SIG-M5 treated with dmso at 0.1 percent for 504 hours (cell line): ENCODE measurements at regions not wholly inside any gene's neighbourhood (a gene's known extent, or its start where the extent isn't known, plus 50 kb on each side); places are given as distances from the start of the nearest gene placed in this dataset.

Source experiments
- DNase-seq: peaks from one replicate; lab custom pipeline; 2025; ENCODE audit not compliant: unreplicated experiment; lab: John Stamatoyannopoulos, UW

DNA sequence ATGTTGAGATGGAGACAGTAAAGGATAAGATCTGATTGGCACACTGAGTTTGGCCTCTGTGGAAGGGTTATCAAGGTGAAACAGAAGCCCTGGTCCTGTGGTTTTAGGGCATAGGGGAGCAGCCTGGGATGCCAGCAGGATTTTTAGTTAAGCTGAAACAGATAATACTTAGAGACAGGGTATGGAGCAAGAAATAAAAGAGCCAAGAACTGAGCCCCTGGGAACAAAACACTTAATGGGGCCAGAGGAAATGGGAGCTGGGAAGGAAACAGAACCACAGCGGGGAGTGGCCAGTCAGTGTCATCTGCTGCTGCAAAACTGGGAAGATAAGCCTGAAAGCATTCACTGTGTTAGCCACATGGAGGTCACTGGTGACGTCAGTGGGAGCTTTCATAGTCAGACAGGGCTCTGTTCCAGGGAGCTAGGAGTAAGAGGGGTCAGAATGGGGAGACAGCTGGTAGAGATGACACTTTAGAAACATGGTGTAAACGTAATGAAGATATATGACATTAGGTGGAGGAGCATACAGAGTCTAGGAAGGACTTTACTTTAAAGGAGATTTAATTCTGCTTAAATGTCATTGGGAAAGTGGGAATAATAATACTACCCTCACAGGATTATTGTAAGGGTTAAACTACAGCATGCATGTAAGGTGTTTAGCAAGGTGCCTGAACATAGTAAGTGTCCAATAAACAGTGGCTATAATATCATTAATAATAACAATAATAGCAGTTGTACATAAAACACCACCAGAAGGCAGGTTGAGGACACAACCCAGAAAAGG is 172.7 kb upstream of the CTNNB1 start:
- DNase-seq, result no peak

DNA sequence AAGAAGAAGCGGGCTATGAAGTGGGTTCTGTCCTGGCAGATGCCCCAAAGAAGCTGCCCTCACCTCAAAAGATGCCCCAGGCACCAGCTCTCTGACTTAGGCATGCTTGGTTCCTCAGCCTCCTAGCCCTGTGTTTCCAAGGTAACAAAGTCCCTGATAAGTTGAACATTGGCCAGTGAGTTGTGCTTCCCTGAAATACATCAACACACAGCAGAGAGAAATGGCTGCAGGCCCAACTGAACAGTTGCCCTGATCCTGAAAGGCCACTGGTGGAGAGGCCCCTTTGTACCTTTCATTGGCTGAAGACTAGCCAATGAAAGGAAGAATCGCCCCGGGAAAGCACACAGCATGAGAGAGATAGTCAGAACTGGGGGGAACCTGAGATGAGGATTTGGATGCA is 169.9 kb upstream of the CTNNB1 start:
- DNase-seq, result no peak

DNA sequence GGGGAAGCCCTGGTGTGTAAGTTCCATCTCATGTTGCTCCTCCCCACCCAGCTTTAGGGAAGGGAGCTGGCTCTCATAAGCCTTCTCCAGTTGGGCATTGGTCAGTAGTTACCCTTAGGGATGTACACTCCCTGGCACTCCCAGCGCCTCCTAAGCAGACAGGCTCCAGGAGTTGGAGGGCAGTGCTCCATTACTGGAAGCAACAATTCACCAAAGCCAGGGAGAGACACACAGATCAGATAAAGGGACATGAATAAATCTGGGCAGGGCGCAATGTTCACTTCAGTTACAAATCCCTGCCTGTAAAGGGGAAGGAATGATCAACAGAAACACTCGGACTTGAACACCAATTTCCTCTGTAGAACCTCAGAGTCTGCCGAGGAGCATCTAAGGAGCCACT is 169.1 kb upstream of the CTNNB1 start:
- DNase-seq, result no peak

DNA sequence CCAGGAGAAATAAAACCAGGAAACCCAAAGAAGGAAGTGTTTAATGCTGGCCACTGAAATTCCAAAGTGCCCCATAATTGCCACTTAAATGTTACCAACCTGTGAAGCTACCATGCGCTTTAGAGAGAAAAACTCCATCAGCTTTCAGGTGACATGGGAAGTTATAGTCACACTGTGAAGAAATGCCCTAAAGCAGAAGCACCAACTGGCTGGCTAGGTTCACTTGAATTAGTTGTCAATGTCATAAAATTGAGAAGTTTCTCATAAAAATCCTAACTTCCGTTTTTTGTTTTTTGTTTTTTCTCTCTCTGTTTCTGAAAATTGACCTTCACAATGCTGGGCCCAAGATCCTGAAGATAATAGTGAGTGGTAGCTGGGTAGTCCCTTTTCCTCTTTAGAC is 167.9 kb upstream of the CTNNB1 start:
- DNase-seq, result peak; percentile 38

DNA sequence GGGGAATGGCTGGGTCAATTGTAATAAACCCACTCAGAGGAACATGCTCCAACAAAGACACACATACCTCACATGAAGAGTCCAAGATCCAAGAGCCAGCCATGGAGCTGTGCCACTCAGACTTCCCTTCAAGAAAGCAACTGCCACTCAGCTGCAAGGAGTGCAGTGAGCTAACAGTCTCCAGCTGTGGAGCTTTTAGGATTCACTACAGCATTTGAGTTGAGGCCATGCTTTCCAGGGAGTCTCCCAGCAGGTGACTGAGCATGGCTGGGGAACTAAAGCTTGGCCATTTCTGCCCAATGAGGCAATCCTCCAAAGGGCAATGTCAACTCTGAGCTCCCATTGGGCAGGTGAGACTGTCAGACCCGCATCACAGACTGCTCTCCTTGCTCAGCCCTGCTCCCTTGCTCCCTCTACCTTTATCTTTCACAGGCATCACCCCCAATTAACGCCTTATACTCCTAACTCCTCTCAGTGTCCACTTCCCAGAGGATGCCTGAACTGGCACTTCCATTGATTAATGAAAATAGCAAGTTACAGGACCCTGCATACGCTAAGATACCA is 165.3 kb upstream of the CTNNB1 start:
- no peak for DNase-seq

DNA sequence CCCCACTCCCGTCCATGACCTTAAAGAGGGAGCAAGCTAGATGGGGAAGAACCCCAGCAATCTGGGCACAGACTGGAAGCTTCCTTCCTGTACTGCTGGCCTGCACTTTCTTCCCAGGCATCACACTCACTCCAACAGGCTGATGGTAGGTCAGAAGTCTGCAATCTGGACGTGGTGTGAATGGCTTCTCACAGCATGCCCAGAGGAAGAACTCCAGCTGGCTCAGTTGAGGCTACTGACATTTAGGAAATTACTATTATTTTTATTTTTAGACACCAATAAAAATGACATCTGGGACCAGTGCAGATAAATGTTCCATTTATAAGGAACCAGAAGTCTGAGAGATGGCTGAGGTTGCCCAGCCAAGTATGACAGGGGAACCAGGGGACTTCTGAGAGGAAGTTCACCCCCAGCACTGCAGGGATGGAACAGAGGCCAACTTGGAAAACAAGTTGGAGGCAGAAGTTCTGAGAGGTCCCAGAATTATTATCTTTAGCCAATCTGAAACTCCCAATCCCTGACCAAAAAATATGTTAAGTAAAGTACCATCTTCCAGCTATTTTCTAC is 163.8 kb upstream of the CTNNB1 start:
- DNase-seq, result no peak

DNA sequence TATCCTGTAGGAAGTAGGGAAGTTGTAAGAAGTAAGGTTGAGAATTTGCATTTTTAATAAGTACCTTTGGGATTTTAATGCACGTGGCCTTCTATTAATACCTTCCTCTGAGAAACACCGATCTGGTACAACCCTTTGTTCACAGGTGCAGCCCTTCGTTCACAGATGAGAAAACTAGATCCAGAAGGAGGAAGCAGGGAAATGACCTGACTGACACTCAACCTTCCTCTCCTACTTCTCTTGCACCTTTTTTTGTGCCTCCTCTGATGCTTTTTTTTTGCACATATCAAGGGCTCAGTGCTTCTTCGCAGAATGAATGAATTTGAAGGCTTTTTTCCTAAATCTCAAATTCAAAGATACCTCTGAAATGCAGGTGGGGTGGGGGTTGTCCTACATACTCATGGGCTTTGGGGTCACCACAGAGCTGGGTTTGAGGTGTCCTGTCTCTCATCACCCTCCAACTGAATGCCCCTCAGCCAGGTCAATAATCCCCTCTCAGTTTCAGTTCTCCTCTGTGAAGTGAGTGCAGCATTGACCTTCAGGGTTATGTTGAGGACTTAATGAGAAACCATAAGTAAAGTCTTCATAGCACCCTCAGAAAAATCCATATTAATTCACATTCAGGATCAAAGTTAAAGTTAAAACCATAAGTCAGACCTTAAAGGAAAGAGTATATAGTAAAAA is 161.5 kb upstream of the CTNNB1 start:
- DNase-seq, result no peak

DNA sequence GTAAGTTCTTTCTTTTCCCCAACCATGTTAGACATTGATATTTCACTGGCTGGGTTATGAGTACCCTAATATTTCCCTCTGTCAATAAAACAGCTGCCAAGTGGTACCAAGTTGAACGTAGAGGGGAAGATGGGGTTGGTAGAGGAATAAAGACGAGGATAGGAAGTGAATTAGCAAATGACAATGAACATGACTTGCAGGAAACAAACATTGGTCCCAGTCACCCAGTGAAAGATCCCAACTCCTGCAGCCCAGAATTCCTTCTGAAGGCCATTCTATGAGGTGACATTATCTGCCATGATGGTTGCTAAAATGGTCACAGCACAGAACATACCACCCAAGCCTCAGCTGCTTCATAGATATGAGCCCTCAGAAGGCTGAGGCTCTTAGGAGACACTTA is 159.0 kb upstream of the CTNNB1 start:
- DNase-seq, result no peak

DNA sequence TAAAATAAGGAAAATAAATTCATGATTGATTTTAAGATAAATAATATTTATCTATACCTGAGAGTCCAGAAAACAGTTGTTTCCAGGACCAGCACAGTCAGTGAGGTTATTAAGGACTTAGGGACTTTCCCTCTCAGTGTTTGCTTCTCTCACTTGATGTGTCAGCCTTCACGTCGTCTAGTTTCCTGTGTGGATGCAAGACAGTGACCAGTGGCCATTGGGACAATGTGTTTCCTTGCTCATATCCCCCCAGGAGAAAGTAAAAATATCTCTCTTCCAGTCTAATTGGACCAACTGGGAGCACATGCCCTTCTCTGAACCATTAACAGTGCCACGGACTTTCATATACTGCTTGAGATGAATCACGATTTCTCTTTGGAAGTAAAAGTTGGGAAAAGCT is 157.8 kb upstream of the CTNNB1 start:
- DNase-seq, result no peak

DNA sequence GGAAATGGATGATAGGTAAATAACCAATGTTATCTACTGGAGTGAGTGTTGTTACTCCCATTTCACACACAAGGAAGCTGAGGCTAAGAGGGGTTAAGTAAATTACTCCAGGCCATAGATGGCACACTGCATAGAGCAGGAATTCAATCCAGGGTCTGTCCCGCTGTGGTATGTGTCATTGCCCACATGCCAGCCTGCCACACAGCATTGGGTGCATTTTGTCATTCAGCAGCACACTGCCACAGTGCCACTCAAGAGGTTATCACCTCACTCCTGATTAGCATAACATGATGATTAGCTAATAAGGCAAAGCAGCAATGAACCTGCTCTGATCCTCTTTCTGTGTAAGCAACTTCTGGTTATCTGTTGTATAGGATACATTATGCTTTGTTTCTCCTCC is 157.4 kb upstream of the CTNNB1 start:
- no peak for DNase-seq

DNA sequence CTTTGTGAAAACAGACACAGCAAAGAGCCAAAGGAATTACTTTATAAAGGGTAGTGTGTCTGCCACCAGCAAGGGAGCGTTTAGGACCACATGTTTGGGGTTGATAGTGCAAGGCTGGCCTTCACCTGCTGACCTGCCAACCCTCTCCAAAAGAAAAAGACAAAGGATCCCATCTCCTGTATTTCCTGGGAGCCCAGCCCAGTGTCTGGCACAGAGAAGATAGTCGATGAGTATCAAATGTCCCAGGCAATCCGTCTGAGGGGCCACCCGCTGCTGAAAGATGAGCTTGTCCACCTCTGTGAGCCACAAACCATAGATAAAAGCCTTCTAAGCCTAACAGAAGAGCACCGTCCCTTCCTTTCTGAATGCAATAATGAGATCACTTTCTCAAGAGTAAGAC is 154.8 kb upstream of the CTNNB1 start:
- no peak for DNase-seq

DNA sequence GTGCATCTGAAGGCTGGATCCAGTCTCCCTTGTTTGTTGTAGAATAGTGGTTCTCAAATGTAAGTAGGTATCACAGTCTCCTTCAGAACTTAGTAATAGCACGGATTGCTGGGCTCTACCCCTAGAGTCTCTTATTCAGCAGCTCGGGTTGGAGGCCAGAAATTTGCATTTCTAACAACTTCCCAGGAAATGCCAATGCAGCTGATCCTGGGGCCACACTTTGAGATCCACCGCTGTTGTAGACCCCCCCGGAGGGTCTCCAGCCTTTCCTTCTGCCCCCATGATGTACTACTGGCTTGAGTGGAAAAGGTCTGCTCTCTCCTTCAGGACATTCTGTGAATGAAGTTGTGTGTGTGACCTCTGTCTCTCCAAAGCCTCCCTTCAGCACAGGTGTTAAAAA is 153.8 kb upstream of the CTNNB1 start:
- DNase-seq, result no peak

DNA sequence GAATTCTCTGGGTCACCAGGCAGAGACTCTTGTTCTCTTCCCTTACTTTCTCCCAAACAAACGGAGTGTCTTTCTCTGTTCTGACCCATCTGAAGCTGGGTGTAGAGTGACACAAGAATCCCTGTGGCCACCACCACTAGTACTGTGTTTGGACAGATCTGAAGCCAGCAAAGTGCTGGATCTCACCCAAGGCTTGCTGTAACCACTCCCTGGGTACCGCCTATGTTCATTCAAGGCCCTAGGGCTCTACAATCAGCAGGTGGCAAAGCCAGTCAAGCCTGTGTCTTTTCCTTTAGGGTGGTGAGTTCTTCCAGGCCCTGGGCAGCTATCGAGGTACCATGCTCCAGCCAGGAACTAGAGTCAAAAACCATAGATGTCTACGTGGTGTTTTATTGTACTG is 149.2 kb upstream of the CTNNB1 start:
- DNase-seq, result no peak

DNA sequence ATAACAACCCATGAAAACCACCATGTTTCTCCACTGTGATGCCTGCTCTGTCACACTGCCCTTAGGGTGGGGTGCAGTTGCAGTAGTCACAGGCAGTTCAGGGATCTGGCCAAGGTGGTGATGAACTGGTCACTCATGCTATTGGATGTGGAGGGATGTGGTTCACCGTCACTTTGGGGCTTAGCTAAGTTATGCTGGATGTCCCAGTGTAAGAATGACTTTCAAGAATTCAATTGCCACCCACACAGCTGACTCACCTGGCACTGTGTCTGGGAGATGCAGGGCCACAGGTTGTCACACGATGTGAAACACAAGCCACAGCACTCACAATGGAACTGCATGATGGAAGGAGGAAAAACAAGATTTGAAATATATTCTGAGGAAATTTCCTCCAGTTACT is 146.1 kb upstream of the CTNNB1 start:
- no peak for DNase-seq

DNA sequence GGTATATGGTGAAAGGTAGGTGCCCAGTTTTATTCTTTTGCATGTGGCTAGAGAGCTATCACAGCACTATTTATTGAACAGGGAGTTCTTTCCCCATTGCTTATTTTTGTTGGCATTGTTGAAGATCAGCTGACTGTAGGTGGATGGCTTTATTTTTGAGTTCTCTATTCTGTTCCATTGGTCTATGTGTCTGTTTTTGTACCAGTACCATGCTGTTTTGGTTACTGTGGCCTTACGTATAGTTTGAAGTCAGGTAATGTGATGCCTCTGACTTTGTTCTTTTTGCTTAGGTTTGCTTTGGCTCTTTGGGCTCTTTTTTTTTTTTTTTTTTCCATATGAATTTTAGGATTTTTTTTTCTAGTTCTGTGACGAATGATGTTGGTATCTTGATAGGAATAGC is 139.2 kb upstream of the CTNNB1 start:
- no peak for DNase-seq

DNA sequence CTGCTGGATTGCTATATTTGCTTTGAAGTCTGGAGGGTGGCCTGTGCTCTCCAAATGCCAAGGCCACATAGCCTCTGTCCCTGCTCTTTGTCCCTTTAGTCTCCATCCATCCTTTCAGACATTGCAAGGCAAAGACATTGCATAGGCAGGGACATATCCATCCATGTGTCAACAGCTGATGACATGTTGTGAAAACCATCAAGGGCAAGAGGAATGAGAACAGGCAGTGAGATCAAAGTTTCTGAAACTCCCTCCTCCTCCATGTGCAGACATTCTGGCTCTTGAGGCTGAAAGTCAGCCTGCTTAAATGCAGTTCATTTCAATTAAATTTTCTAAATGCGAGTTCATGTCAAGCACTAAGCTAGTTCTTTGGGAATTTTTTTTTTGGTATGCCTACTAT is 135.2 kb upstream of the CTNNB1 start:
- no peak for DNase-seq

DNA sequence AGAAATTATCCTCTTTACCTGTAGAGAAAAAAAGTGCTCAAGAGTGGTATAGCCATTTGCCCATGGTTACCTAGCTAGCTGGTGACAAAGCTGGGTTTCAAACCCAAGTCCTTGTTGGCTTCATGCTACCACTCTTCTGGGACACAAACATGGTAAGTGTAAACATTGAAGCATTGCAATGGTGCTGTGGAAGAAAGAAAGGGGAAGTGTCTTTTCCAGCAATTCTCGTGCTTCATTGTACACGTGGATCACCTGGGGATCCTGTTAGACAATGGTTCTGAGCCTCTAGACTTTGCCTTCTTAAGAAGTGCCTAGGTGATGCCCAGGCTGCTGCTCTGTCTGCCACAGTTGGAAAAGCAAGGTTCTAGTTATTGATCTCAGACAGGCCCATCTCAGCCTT is 134.8 kb upstream of the CTNNB1 start:
- no peak for DNase-seq

DNA sequence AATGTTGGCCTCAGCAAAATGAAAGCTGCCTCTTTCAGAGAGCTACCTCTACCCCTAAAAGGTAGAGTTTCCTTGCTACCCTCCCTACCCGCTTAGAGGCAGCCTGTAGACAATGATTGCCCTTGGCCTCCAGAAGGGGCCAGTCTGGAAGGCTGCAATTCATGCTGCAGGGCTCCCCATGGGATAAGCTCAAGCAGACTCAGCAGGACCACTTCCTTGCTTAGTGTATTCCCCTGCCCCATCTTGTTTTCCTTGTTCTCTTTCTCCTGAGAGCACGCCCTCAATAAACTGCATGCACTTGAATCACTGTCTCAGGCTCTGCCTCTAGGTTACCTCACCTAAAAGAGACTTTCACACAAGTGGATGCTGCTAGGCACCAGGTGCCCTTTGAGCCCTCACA is 134.0 kb upstream of the CTNNB1 start:
- no peak for DNase-seq

DNA sequence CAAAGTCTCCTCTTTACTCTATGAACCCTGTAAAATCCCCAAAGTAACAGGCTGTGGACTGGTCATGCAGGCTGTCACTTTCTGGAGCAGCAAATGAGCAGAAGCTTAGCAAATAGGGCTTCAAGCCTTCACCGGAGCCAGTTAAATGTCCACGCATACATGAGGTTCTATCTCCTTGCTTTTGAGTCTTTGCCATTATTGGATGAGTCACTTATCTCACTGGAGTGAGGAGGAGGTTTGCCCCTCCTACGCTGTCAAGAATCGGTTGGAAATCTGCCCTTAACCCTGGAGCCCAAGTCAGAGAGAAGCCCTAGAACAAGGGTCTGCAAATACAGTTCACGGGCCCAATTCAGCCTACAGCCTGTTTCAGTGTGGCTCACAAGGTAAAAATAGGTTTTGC is 126.1 kb upstream of the CTNNB1 start:
- DNase-seq, result no peak

DNA sequence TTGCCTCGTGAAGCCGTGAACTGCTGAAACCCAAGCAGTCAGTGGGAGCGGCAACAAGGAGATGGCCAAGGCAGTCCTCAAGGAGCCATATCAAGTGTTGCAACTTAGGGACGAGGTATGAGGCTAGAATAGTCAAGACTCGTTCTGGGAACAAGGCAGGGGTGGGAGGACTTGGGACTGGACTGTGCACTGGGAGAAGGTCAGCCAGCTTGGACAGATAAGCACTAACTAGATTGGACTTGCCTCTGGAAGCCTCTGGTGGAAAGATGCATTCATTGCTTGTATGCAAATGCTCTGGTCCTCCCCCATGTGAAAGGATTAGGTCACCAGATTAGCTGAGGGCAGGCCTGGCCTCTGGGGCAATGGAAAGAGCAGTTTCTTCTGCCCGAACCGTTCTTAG is 123.3 kb upstream of the CTNNB1 start:
- no peak for DNase-seq

DNA sequence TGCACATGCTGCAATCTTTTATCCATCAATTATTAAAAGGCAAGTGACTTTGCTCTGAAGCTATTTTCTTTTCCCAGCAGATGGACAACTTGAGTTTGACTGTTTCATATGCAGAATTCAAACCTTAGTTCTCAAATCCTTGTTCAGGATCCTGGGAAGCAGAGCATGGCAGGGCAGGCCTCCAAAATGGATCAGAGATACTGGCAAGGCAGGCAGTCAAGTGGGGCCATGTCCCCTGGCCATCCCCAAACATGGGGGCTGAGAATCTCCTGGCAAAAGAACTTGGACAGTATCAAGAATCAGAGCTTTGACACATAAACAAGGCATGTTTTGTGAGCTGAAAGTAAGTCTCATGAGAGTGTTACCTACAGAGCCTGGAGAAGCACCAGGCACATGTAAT is 122.9 kb upstream of the CTNNB1 start:
- no peak for DNase-seq

DNA sequence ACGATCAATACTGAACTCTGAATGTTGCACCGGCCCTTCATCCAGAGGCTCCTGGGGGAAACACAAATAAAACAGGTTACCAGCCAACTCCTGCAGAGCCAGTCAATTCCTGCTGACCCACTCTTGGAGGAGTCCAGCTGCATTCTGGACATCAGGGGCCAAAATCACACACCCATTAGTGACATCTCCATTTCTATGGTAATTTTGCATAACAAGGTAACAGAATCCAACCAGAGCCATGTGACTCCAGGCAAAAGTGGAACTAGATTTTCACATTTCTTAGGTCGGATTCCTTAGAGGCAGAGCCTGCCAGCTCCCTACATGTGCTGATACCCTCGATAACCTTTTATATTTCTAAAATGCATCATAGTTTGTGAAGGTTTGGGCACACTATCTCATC is 119.2 kb upstream of the CTNNB1 start:
- no peak for DNase-seq
